ENCODE measurements at regions not wholly inside any gene's neighbourhood (a gene's known extent, or its start where the extent isn't known, plus 50 kb on each side); places are given as distances from the start of the nearest gene placed in this dataset.
A peak's percentile ranks its signal among the peaks of the same experiment; 100 is the strongest.

DNA sequence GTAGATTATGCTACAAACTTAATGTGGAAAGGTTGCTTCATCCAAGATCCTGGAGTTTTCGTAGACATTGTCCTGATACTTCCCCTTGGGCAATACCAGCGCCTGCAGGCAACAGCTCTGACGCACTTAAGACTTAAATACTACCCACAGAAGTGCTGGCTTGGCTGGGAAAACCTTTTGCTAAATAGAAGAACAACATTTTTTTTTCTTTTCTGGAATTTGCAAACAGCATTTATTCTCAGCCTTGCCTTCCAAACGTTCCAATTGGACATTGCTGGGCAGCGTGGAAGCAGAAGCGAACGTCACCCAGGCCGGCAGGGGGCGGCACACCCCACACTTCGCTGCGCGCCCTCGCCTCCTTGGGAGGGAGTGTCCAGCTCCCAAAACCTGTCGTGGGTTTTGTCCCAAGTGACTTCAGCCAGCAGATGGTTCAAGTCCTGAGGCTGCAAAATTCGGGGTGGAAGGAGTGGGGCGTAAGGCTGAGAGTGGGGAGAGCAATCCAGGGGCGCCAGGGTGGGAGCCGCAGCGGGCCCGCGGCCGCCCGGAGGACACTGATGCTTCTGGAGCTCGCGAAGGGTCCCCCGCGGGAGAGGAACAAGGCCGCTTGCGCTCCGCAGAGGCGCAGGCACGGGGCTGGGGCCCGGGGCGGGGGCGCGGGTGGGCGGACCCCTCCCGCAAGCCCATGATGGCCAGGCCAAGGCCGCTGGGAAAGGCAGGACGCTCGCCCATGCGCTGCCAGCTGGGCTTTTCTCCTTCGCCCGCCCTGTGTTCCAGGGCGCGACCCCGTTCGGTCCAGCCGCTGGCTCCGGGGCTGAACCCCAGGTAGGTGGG is 60.8 kb upstream of the MAP3K4 start:
- H2BK15ac ChIP-seq (ENCODE audit: low read length), result no peak overlapping the region
- peak overlapping the region; percentile 12 for H3K56ac ChIP-seq (replicated peaks; ENCODE audit: insufficient read length, low read depth, low read length)
- 10% methylated on average over 23 of the region's 50 CpGs; no CpG with 5 or more reads in 1 of the 2 experiments for WGBS, 2 experiments (ENCODE audit: extremely low coverage in 1 of 2, insufficient coverage in 1 of 2, insufficient read length in 1 of 2, insufficient replicate concordance in 2 of 2, low coverage in 1 of 2, low lambda C conversion rate in 2 of 2, missing lambda C conversion rate in 1 of 2)
- peaks cover 0 to 8% (median 6%) of the 10 kb centered on the region in 4 experiments; a peak in 3 of 7 replicates for H3K27me3 ChIP-seq (replicated peaks in 1 of 4; ENCODE audit: control insufficient read depth in 3 of 4, extremely low read depth in 1 of 4, insufficient read depth in 3 of 4, low read length in 3 of 4)
- H3K27ac ChIP-seq (ENCODE audit: low read depth, low read length), result no peak overlapping the region
- FAIRE-seq (peak; percentile 45), DNase-seq (ENCODE audit: low read depth in 1 of 2, low spot score in 2 of 2) (peak in 1 of 2 experiments; percentile 90)
- H3K4me3 ChIP-seq (ENCODE audit: extremely low read depth in 1 of 4, insufficient read depth in 2 of 4, low read depth in 3 of 4, low read length in 4 of 4), result peak overlapping the region; percentile 17 to 77 (median 60)
- POLR2A ChIA-PET (ENCODE audit: partially characterized antibody), result interaction anchor here (1.0 kb wide), 1 partner anchor 61 kb away, joined by 7 read pairs; the partner anchor contains the start of gene MAP3K4
- H2BK120ac ChIP-seq (replicated peaks; ENCODE audit: low read depth, low read length), result no peak overlapping the region
- H3K79me1 ChIP-seq (ENCODE audit: low read depth, low read length), result no peaks in the 10 kb centered on the region
- CTCF ChIA-PET (ENCODE audit: partially characterized antibody), result interaction anchor here (0.5 to 5.6 kb wide), 45 partner anchors 8 to 1836 kb away, joined by 3 to 46 read pairs (median 4); no protein-coding TSS in a partner anchor
- peak overlapping the region; percentile 43; the same call in 1 of the 2 replicates for H2AFZ ChIP-seq (ENCODE audit: low read length)
- H4K91ac ChIP-seq (replicated peaks; ENCODE audit: insufficient read length, low read length), result no peak overlapping the region
- peak overlapping the region; percentile 53; the same call in 1 of the 2 replicates for H3K18ac ChIP-seq (ENCODE audit: extremely low read depth, low read length)
- H4K20me1 ChIP-seq (replicated peaks in 1 of 2; ENCODE audit: control insufficient read depth in 1 of 2, insufficient read depth in 2 of 2, low read length in 2 of 2), result peaks cover 0 to 2% of the 10 kb centered on the region in 2 experiments
- H3K9ac ChIP-seq (replicated peaks in 1 of 4; ENCODE audit: extremely low read depth in 1 of 4, low read depth in 3 of 4, low read length in 3 of 4), result no peak overlapping the region; a peak in 1 of 7 replicates
- no peak overlapping the region for H2BK20ac ChIP-seq (ENCODE audit: low read length)
- no peaks in the 10 kb centered on the region for H3K79me2 ChIP-seq (ENCODE audit: control insufficient read depth in 1 of 2, insufficient read depth in 2 of 2, low read length in 2 of 2)
- no peak overlapping the region for H2BK5ac ChIP-seq (ENCODE audit: low read depth, low read length)
- H2BK12ac ChIP-seq (ENCODE audit: low read depth, low read length), result no peak overlapping the region; the same call in 1 of the 2 replicates
- no peak overlapping the region for H3K4ac ChIP-seq (replicated peaks; ENCODE audit: insufficient read length, low read depth, low read length)
- no peak overlapping the region for H3K23ac ChIP-seq (ENCODE audit: insufficient read length)
- no peak overlapping the region for H2AK5ac ChIP-seq (ENCODE audit: low read depth, low read length)
- H3K9me3 ChIP-seq (ENCODE audit: insufficient read depth in 2 of 2, low read depth in 1 of 2, low read length in 1 of 2), result peaks cover 0 to 3% of the 10 kb centered on the region in 2 experiments; a peak in 1 of 4 replicates
- H4K5ac ChIP-seq (ENCODE audit: insufficient read length, low read depth, low read length), result no peak overlapping the region
- H4K8ac ChIP-seq (ENCODE audit: extremely low read depth, insufficient read depth, low read length), result no peak overlapping the region
- H3K14ac ChIP-seq (ENCODE audit: insufficient read length), result no peak overlapping the region
- H3K4me2 ChIP-seq (ENCODE audit: insufficient read depth in 1 of 2, low read depth in 2 of 2, low read length in 2 of 2), result peak overlapping the region; percentile 28 to 94
- peaks cover 7% of the 10 kb centered on the region; the same call in 1 of the 2 replicates for H3K23me2 ChIP-seq (ENCODE audit: low read depth, low read length)
- peaks cover 0 to 3% (median under 1%) of the 10 kb centered on the region in 4 experiments; a peak in 6 of 7 replicates for H3K4me1 ChIP-seq (replicated peaks in 1 of 4; ENCODE audit: control insufficient read depth in 3 of 4, insufficient read depth in 4 of 4, low read length in 3 of 4)
- H3K36me3 ChIP-seq (ENCODE audit: control insufficient read depth in 2 of 4, insufficient read depth in 4 of 4, low read length in 3 of 4), result no peaks in the 10 kb centered on the region
- TF ChIP-seq RAD21 (IDR thresholded peaks at IDR 0.05 in 1 of 2, conservative IDR thresholded peaks at IDR 0.05 in 1 of 2; ENCODE audit: low read depth in 2 of 2, low read length in 2 of 2) (peak; percentile 85 to 88), CTBP2 (IDR thresholded peaks at IDR 0.05; ENCODE audit: borderline replicate concordance, insufficient read depth, insufficient read length, low read length) (no peak), RFX5 (IDR thresholded peaks at IDR 0.05; ENCODE audit: borderline replicate concordance, low read depth, low read length) (no peak), KDM5A (IDR thresholded peaks at IDR 0.05; ENCODE audit: low read length) (no peak), KDM4A (IDR thresholded peaks at IDR 0.05; ENCODE audit: low read depth, low read length, severe bottlenecking) (peak; percentile 93), EP300 (IDR thresholded peaks at IDR 0.05; ENCODE audit: borderline replicate concordance in 1 of 2, low read depth in 2 of 2, low read length in 2 of 2) (no peak)
- TF ChIP-seq, protein P1, sequence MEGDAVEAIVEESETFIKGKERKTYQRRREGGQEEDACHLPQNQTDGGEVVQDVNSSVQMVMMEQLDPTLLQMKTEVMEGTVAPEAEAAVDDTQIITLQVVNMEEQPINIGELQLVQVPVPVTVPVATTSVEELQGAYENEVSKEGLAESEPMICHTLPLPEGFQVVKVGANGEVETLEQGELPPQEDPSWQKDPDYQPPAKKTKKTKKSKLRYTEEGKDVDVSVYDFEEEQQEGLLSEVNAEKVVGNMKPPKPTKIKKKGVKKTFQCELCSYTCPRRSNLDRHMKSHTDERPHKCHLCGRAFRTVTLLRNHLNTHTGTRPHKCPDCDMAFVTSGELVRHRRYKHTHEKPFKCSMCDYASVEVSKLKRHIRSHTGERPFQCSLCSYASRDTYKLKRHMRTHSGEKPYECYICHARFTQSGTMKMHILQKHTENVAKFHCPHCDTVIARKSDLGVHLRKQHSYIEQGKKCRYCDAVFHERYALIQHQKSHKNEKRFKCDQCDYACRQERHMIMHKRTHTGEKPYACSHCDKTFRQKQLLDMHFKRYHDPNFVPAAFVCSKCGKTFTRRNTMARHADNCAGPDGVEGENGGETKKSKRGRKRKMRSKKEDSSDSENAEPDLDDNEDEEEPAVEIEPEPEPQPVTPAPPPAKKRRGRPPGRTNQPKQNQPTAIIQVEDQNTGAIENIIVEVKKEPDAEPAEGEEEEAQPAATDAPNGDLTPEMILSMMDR (IDR thresholded peaks at IDR 0.05; ENCODE audit: control extremely low read depth in 1 of 3, insufficient read depth in 1 of 3, low read depth in 1 of 3, low read length in 3 of 3), result peak; percentile 78 to 98 (median 85)
